SW 1271 (cell line): ENCODE measurements at regions not wholly inside any gene's neighbourhood (a gene's known extent, or its start where the extent isn't known, plus 50 kb on each side); places are given as distances from the start of the nearest gene placed in this dataset.

Source experiments
- DNase-seq, 2 experiments: peaks; one replicate each; lab custom pipeline; 2025; lab: John Stamatoyannopoulos, UW

DNA sequence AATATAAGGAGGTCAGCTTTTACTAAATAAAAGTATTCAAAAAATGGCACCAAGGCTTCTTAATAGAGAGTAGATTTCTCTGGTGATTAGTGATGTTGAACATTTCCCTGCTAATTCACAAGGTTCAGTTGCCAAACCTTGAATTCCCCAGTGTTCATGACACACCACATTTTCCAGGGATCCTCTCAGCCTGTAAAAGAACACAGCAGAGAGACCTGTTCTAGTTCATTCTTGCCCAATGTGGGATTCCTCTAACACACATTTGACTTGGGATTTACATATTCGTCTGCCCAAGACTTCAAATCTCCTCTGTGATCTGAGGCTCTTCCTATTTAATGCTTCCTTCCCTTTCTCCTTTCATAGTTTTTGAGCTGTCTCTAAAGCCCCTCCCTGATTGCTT, 273.2 kb upstream of the CDH9 start:
- no peak for DNase-seq

DNA sequence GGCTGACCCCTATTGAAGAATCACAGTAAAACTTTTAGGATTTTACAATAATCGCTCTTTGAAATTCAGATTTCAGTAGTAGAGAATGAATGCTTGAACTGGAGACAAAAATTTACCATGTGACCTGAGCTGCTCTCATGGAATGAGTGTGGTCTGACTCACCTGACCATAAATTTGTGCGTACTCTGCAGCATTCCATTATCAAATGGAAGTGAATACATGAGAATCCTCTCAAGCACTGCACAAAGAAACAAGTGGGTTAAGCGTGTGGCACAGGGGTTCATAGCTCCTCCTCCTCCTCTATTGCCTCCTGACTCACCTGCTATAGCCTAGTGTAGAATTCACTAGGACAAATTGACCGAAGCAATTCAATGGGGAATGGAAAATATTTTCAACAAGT, 269.8 kb upstream of the CDH9 start:
- DNase-seq: no peak

DNA sequence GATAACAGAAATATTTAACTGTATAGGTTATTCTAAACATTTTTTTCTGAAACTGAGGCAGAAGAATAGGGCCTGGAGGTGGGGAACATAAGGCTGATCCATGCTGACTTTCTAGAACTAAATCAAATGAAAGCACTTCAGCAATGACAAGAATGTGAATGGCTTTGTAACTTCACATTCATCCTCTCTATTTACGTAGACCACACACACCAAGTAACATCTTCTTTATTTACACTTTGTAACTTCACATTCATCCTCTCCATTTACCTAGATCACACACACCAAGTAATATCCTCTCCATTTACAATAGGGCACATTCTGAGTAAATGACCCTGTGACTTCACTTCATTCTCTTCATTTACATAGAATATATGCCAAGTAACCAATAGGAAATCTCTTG, 251.8 kb upstream of the CDH9 start:
- DNase-seq: no peak

DNA sequence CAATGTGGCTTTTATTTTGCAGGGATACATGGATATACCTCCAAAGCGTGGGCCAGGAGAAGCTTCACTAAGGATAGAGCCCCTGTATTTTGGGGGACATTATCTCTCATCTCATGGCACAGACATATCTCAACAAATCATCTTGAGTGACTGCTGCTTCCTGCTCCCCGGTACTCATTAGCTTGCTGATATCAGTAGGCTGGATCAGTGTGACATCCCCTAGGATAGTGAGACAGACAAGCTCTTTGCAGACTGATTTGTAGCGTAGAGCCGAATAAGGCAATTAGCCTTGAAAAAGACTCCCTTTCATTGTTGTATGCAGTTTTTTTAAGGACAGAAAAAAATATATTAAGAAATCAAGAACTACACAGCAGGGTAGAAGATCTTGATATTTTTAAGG, 237.7 kb upstream of the CDH9 start:
- DNase-seq: no peak

DNA sequence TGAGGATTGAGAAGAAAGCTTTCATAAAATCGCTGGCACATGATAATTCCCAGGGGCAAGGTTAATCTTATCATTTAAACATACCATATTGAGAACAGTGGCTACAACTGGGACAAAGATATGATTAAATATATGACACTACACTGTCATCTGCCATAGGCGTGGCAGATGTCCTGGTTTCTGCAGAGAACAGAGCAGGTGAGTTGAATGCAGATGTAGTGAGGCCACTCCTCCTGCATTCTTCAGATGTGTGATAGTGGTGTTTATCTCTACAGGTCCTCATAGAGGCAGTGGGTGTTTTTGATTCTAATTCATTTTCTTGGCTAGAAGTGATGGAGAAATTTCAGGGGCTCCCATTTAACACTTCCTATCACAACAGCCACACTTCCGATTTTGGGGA, 237.0 kb upstream of the CDH9 start:
- no peak for DNase-seq

DNA sequence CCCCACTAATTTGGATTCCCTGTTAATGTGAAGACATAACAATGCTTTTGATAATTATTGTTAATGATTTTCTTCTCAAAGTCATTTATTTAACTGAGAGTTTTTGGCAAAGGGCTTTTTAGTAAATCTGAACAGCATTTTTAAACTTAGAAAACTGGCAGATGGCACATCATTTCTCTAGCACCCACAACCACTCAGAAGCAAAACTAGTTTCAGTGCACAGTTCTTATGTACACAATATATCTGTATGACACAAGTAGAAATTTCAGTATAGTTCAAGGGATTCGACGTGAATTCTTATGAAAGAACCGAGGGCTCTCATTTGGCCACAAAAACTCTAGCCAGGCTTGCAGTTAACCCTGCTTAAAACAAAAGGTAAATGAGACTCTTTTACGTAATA, 231.4 kb upstream of the CDH9 start:
- DNase-seq: no peak

DNA sequence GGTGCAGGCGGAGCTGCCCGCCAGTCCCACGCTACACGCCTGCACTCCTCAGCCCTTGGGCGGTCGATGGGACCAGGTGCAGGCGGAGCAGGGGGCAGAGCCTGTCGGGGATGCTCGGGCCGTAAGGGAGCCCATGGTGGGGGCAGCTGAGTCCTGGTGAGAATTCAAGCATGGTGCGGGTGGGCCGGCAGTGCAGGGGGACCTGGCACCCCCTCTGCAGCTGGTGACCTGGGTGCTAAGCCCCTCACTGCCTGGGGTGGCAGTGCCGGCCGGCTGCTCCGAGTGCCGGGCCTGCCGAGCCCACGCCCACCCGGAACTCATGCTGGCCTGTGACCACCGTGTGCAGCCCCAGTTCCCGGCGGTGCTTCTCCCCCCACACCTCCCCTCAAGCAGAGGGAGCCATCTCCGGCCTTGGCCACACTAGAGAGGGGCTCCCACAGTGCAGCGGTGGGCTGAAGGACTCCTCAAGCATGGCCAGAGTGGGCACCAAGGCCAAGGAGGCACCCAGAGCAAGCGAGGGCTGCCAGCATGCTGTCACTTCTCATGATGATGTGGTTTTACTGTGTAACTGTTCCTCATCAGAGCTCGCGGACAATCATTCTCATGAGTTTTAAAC, 228.9 kb upstream of the CDH9 start:
- no peak for DNase-seq

DNA sequence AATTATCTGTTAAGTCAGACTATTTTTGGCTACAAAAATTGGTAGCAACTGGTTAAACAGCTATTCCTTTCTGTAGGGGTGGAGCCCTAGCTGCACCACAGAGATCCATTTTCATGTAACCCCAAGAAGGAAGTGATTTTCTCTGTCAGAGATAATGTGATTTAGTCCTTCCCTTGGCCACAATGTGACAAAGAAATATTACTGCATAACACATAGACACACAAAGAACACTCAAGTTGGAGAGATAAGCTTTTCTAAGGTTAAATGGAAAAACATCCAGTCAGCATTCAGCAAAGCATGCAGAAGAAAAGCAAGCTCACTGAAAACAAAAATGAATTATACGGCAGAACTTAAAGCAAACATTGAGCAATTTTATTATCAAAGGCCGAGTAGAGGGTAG, 227.8 kb upstream of the CDH9 start:
- no peak for DNase-seq

DNA sequence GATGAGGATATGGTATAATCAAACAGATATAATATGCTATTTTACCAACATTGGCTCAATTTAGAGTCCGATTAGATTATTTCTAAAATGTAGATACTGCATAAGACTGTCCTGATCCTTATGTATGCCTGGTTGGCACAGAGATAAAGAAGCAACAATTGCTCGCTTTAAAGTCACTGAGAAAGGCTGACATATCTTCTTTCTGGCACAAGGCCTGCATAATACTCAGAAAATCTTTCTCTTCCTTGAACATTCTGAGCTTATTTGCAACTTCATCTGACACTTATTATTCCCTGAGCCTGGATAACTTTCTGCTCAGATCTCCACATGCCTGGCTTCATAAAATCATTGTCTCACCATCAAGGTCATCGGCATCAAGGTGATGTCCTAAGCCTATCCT, 219.3 kb upstream of the CDH9 start:
- no peak for DNase-seq

DNA sequence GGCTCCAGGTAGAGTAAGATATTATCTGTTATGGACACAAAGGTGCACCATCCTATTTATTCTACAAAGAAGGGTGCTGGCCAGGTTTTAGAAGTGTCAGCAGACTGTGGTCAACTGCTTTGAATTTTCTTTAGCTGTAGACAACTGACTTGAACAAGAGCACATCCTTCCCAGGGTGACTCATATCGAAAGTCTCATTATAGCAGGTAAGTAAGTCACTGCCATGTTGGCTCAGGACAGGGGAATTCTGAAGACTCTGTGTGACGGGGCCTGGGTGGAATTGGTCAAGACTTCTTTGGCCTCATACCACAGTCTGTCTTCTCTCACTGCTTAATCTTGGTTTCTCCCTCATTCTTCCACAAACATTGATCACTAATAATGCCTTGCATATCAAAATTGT, 214.5 kb upstream of the CDH9 start:
- no peak for DNase-seq

DNA sequence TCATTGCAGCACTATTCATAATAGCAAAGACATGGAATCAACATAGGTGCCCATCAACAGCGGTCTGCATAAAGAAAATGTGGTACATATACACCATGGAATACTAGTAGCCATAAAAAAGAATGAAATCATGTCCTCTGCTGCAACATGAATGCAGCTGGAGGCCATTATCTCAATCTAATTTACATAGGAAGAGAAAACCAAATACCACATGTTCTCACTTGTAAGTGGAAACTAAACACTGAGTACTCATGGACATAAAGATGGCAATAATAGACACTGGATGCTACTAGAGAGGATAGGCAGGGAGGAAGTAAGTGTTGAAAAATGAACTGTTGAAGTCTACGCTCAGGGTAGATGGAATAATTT, 203.9 kb upstream of the CDH9 start:
- DNase-seq: no peak

DNA sequence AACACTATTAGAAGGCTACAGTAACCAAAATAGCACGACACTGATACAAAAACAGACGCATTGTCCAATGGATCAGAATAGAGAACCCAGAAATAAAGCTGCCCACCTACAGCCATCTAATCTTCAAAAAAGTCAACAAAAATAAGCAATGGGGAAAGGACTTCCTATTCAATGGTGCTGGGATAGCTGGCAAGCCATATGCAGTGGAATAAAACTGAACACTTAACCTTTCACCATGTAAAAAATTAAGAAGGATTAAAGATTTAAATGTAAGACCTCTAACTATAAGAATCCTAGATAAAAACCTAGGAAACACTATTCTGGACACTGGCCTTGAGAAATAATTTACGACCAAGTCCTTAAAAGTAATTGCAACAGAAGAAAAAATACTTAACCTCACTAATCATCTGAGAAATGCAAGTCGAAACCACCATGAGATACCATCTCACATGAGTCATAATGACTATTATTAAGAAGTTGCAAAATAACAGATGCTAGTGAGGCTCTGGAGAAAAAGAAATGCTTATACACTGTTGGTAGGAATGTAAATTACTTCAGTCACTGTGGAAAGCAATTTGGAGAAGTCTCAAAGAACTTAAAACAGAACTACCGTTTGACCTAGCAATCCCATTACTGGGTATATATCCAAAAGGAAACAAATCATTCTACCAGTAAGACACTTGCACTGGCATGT, 203.3 kb upstream of the CDH9 start:
- peak; percentile 83 to 100 for DNase-seq

DNA sequence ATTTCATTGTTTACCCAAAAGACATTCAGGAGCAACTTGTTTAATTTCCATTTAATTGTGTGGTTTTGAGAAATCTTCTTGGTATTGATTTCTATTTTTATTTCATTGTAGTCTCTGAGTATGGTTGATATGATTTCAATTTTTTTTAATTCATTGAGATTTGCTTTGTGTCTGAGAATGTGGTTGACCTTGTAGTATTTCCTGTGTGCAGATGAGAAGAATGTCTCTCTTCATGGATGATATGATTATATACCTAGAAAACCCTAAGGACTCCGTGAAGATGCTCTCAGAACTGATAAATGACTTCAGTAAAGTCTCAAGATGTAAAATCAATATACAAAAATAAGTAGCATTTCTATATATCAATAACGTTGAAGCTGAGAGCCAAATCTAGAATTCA, 202.4 kb upstream of the CDH9 start:
- no peak for DNase-seq

DNA sequence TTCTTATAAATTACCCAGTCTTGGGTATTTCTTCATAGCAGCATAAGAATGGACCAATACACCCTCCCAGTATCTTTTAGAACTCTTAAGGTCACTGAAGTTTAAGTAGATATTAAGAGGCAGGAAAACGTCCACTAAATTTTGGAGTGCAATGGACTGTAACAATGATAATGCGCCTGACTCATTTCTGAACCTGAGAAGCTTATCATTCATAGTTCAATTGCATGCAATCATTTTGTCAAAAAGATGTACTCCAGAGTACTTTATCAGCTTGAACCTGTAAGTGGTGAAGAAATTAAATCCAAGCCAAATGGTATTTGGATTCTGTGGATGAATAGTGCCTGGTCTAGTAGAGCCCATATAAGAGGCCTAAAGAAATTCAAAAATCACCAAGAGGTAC, 196.5 kb upstream of the CDH9 start:
- no peak for DNase-seq

DNA sequence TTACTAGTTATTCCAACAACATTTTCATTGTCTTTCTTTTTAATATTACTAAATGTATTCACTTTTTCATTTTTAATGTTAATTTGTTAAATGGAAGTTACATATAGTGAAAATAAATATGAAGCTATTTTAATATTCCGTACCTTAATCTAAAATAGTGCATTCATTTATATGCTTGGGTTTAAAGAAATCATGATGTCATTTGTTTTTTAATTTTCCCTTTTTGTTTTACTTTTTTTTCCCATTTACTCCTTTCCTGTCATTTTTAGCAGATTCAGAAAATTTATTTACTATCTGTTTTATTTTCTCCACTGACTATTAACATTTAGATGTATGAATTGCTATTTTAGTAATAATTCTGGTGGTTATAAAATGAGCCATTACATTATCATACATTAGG, 183.0 kb upstream of the CDH9 start:
- no peak for DNase-seq

DNA sequence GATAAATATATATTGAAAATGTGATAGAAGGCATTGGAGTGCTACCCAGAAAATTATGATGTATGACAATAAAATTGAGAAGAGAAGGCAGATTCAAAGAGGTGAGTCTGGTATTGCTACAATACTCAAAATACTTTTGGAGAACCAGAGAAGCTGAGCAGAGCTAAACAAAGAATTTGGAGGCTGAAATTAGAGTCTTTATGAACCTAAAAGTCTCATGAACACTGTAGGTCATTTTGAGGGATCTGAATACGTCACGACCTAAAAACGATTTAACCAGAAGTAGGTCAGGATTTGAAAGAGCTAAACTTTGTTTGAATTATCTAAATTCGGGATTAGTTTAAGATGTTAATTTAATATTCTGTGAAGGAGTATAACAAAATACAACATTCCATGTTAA, 182.4 kb upstream of the CDH9 start:
- no peak for DNase-seq

DNA sequence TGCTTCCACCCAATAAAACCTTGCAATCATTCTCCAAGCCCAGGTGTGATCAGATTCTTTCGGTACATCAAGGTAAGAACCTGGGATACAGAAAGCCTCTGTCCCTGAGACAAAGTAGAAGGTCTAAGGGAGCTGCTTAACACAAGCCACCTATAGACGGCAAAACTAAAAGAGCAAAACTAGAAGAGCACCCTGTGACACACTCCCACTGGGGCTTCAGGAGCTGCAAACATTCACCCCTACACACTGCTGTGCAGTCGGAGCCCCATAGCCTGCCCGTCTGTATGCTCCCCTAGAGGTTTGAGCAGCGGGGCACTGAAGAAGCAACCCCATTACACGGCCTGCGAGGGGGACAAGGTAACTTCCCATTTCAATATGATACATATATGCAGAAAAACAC, 179.6 kb upstream of the CDH9 start:
- DNase-seq: no peak

DNA sequence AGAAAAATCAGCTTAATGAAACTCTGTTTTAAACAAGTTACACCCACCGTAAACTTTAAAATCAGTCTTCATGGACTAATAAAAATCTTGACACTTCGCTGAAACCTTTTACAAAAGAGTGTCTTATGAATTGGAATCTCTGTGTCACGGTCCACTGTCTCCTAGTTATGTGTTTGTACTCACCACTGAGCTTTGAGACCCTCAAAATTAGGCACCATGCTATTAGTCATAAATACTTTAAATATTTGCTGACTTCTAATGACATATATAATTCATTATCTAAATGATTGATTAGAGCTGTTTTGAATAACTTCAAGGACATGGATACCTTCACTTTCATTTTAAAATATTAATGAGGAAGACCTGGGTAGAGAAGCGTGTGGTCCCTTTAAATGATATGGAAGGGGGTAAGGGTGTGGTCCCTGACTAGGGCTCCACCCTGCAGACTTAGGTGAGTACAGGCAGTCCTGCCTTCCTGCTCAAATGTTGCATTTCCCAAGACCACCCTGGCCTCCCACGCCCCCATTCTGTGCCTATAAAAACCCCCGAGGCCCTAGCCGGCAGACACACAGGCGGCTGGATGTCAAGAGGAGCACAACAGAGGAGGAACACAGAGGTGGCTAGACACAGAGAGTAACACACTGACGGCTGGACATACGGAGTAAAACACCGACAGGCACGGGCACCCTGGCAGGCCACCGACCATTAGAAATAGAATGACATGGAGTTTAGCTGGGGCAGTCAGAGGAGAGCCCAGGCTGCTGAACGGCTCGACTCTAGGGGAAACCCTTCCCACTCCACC, 179.0 kb upstream of the CDH9 start:
- DNase-seq: no peak

DNA sequence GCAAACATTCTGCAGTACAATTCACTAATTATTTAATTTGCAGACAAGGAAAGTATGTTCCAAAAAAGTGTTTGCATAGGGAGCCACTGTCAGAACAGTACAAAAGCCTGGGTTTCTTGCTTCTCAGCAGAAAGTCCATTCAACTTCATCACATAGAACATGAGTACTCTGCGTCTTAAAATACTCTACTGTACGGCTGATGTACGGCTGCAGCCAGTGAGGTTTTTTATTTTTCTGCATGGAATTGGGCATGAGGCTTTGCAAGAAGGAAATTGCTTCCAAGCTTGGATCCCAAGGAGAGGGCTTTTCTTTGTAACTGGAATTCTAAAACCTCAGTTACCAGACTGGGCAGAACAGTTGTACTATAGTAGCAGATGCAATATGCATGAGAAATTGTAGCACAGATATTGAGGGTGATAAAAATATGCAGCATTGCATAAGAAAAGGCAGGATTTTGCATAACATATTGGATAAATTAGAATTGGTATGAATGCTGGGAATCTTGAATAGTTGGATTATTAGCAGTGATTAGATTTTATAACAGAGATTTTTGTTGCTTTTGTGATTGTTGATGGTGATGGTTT, 178.1 kb upstream of the CDH9 start:
- no peak for DNase-seq

DNA sequence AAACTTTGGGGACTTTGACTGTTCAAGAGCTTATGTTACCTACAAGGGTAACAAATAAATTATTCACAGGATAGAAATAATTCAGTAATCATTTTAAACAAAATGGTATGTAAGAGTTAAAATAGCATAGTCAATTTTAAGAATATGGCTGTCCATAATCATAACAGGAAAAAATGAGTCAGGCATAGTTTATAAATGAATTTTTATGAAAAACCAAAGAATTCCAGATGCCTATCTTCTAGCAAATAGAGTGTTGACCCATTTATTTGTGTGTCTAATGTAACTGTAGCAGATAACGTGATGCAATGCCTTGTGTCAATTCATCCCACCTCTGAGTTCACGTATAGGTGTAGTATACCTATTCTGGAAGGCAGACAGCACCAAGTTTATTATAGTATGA, 169.7 kb upstream of the CDH9 start:
- no peak for DNase-seq

DNA sequence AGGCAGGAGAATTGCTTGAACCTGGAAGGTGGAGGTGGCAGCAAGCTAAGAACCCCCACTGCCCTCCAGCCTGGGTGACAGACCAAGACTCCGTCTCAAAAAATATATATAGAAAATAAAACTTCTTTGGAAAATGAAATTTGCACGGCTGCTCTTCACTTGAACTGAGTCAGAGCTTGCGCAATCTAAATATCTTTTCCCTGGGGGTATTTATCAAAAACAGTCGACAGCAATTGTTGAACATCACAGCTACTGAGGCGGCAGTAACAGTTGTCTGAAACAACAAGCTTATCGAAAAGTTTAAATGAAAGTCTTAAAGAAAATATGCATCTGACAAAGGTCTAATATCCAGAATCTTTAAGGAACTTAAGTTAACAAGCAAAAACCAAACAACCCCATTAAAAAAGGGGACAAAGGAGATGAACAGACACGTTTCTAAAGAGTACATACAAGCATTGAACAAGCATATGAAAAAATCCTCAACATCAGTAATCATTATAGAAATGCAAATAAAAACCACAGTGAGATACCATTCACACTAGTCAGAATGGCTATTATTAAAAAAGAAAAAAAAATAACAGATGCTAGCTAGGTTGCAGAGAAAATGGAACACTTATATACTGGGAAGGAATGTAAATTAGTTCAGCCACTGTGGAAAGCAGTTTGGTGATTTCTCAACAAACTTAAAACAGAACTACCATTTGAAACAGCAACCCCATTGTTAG, 153.6 kb upstream of the CDH9 start:
- no peak for DNase-seq

DNA sequence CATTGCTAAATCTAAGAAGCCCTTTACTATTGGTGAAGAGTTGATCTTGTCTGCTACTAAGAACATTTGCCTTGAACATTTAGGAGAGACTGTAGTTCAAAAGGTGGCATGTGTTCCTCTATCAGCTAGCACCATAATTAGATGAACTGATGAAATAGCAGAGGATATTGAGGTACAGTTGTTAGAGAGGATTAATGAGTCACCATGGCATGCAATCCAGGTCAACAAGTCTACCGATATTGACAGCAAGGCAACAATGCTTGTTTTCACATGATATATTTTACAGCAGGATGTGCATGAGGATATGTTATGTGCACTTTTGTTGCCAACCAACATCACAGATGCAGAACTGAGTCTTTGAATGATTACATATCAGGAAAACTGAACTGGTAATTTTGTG, 134.3 kb upstream of the CDH9 start:
- DNase-seq: no peak
